HG03064 (cell line): ENCODE measurements at regions not wholly inside any gene's neighbourhood (a gene's known extent, or its start where the extent isn't known, plus 50 kb on each side); places are given as distances from the start of the nearest gene placed in this dataset.

ENCODE experiments used
- ATAC-seq: cut with Tn5 transposase; IDR thresholded peaks from one replicate; pipeline ENCODE4 v1.9.1; 2021; ENCODE audit warnings: low read depth; ENCODE audit not compliant: unreplicated experiment

DNA sequence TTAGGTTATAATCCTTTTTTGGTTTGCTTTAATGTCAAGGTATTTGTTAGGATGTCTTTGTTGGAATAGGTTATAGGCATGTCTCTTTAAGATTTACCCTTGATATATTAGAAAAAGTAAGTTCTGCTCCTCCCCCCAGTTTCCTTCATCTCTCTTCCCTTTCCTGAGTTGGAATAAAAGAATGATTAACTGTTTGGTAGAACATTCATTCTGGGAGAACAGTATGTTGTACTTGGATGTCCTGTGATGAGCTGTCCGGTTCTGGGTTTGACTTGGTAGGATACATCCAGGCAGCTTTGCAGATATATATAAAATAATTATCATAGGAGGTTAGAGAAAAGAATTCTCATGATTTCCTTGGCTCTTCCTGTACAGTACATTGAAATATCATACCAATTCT lies 199.6 kb upstream of the RREB1 start:
- no peak for ATAC-seq

DNA sequence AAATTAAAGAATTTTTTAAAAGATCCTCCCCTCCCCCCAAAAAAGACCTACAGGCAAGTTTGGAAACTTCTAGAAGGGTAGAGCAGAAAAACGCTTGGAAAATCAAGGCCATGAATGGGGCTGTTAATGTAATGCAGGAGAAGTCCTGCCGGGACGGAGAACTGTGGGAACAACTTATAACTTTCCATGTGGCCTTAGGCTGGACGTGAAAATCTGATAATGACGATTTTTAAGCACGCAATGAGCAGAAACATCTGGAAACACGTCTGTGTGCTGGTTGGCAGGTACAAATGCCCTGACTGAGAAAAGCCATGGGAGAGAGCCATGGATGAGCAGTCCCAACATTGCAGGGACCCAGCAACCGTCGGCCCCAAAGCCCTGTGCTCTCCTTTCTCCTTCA lies 198.7 kb upstream of the RREB1 start:
- no peak for ATAC-seq

DNA sequence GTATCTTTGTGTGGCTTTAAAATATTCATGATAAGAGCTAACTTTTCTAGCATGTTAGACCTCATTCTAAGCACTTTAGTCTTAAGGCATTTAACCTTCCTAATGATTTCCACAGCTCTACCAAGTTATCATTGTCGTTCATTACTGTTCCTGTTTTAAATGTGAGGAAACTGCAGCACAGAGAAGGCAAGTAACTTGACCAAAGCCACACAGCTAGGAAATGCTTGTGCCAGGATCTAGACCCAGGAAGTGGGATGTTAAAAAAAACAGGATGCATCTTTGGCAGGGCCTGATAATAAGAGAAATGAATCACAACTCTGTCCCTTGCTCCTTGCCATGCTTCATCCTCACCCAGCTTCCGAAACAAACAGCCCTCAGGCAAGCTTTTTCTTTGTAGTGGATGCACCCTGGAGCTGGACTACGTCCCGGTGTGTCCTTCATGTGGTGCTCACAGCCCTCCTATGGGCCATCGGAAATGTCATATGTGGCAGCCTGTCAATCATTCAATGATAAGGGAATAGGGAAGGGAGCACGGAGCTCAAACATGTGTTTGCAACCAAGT lies 196.9 kb upstream of the RREB1 start:
- ATAC-seq, result no peak

- ATAC-seq, result no peak
Measured at GRCh38 chr6:6911391-6911790, 196.4 kb upstream of the RREB1 start.

GRCh38 chr6:6912817-6913744 lies 194.7 kb upstream of the RREB1 start:
- no peak for ATAC-seq

DNA sequence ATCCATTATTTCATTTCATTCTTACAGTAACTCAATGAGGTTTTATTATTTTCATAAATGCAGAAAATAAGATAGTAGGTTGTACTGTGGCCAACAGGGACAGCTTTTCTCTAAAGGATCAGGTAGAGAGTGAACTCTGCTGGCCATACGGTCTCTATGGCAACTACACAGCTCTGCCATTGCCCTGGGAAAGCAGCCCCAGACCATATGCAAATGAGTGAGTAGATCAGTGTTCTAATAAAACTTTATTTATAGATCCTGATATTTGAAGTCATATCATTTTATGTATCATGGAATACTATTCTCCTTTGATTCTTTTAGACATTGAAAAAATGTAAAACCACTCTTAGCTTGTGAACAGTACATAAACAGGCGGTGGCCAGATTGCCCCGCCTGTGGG lies 192.5 kb upstream of the RREB1 start:
- no peak for ATAC-seq

GRCh38 chr6:6915813-6916547 lies 191.8 kb upstream of the RREB1 start:
- ATAC-seq, result no peak

DNA sequence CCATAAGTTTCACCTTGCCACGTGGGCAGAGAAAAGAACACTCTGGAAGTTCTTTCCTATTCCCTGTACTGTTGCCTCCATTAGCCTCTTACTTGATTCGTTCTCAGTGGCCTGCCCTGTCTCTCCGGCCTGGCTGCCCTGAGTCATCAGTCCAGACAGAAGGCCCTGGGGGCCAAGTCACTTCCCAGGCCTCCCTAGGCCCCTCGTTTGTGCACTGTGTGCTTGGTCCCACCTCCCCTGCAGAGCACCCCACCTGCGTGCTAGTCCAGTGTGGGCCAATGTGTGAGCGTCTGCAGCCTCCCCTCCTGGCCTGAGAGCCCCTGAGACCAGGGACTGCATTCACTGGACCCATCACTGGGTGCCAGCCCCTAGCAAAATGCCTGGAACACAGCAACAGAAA lies 191.2 kb upstream of the RREB1 start:
- no peak for ATAC-seq

- peak; percentile 80 for ATAC-seq
Measured at GRCh38 chr6:6918216-6918983, 189.4 kb upstream of the RREB1 start.

- no peak for ATAC-seq
Measured at GRCh38 chr6:6919173-6919572, 188.6 kb upstream of the RREB1 start.

DNA sequence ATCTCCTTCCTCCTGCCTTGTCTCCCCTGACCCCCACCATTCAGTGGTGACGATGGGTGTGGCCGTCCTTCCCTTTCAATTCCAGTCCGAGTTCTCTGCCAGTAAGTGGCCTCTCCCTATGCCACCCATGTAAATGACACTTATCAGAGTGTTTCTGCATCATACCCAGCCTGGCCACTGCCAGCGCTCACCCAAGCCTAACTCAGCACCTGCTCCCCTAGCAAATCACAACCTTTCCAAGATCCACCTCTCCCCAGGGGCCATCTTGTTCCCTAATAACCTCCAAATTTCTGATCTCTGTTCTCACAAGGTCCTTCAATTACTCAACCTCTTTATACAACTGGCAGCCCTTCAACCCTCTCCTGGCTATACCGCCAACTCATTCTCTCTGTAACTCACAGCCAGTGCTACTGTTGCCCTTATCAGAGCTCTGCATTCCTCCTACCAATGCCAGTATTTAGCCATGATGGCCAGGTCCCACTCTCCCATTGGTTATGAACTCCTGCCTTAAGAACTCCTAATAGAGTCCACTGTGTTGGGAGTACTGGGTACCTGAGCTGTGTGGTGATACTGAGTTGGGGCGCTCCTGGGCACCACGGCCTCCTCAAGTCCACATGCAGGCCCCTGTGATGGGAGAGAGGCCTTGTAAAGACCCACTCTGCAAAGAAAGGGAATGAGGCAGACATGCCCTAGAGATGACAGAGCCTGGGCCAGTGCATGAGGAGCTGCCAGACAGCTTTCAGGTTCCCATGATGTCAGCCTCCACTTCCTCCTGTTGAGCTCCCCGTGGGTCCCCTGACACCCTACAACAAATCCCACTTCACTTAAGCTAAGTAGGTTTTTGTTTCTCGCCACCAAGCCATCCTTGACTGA lies 187.4 kb upstream of the RREB1 start:
- ATAC-seq, result no peak

- no peak for ATAC-seq
Measured at GRCh38 chr6:6920987-6921313, 186.8 kb upstream of the RREB1 start.

DNA sequence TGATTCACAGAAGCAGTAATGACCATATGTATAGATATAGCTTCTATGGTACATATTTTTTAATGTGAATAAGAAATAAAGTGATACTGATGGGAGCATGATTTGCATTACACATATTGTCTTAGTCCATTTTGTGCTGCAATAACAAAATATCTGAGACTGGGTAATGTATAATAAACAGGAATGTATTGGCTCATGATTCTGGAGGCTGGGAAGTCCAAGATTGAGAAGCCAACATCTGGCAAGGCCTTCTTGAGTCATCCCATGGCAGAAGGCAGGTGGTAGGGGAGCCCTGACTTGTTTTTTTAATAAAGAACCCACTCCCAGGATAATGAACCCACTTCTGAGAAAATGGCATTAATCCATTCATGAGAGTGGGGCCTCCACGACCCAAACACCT lies 185.6 kb upstream of the RREB1 start:
- no peak for ATAC-seq

GRCh38 chr6:6923605-6924004 lies 184.2 kb upstream of the RREB1 start:
- ATAC-seq, result no peak

GRCh38 chr6:6924708-6925107 lies 183.1 kb upstream of the RREB1 start:
- ATAC-seq, result no peak

GRCh38 chr6:6925391-6926164 lies 182.2 kb upstream of the RREB1 start:
- no peak for ATAC-seq

DNA sequence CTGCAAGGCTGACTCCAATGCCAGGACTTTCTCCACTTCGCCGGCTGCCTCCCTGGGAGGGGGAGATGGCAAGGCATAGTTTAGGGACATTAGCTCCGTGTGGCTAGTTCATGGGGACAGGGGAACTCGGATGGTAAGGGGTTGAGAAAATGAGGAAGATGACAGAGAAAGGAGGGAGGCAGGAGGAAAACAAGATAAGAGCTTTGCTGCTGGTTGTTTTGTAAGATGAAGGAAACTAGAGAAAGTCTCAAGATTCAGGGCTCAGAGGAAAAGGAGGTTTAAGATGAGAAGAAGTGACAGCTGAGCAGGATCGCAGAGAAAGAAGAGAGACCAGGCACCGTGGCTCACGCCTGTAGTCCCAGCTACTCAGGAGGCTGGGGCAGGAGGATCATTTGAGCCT lies 180.9 kb upstream of the RREB1 start:
- ATAC-seq, result no peak

DNA sequence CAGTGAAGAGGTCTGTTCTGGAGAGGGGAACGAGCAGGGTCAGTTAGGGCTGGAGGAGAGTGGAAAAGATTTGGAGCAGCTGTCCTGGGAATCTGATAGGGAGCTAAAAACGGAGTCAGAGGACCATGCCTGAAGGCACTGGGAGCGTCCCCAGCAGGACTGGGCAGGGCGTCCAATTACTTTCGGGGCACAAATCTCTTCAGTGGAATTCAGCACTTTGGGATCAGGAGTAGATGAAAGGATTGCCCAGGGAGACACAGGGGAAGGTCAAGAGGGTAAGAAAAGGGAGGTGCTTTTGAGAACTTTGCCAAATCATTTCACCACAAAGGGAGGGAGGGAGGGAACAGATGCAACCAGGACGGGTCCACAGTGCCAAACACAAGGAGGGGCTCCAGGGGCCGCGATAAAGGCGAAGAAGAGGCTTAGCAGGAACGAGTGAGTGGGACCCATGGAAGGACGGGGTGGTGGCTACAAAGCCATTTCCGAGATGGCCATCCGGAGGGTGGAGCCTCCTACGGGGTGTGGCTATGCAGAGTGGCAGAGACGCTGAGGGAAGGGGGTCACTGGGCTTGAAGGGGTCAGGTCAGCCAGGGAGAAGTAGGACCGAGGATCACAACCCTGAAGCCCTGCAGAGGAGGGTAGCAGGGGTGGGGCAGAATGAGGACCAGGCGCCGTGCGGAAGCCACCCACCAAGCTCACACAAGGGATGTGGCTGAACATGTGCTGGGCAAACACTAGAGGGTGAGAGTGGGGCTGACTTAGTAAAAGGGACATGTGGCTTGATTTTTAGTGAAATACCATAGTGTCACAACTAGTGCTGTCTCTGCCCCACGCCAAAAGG lies 180.0 kb upstream of the RREB1 start:
- no peak for ATAC-seq
